Neural progenitor cell (in vitro differentiated cells): ENCODE measurements at regions not wholly inside any gene's neighbourhood (a gene's known extent, or its start where the extent isn't known, plus 50 kb on each side); places are given as distances from the start of the nearest gene placed in this dataset.

ENCODE experiments used
- CTCF ChIP-seq: fragments of 200-600 bp; sonication (generic); IDR thresholded peaks from 2 replicates; pipeline ENCODE4 v1.5.1; 2017; ENCODE audit warnings: antibody characterized with exemption, mild to moderate bottlenecking
- EZH2 ChIP-seq: fragments of 200-600 bp; sonication (generic); IDR thresholded peaks from 2 replicates; pipeline ENCODE4 v1.6.1; 2017; ENCODE audit warnings: antibody characterized with exemption, mild to moderate bottlenecking, moderate library complexity
- EZH2phosphoT487 ChIP-seq: fragments of 200-600 bp; sonication (generic); IDR thresholded peaks from 2 replicates; pipeline ENCODE4 v1.6.1; 2017; ENCODE audit warnings: antibody characterized with exemption

- no peak for TF ChIP-seq CTCF
- no peak for TF ChIP-seq EZH2
- no peak for TF ChIP-seq EZH2phosphoT487
Measured at GRCh38 chr3:70728311-70728710, 415.9 kb upstream of the MDFIC2 start.
